AG08396 (cell line): ENCODE measurements at regions not wholly inside any gene's neighbourhood (a gene's known extent, or its start where the extent isn't known, plus 50 kb on each side); places are given as distances from the start of the nearest gene placed in this dataset.
A peak's percentile ranks its signal among the peaks of the same experiment; 100 is the strongest.

ENCODE experiments used
- DNase-seq: peaks from one replicate; pipeline ENCODE4 v3.0.0; 2012; ENCODE audit warnings: low spot score, mixed read lengths

GRCh38 chr13:31929031-31929770, 102.4 kb upstream of the FRY start:
- DNase-seq = no peak

GRCh38 chr13:31930490-31930889, 101.1 kb upstream of the FRY start:
- DNase-seq = no peak

GRCh38 chr13:31930901-31931522, 100.6 kb upstream of the FRY start:
- DNase-seq = no peak

GRCh38 chr13:31937436-31937835, 94.1 kb upstream of the FRY start:
- no peak for DNase-seq

- no peak for DNase-seq
These were observed 91.5 kb upstream of the FRY start for GRCh38 chr13:31940076-31940475.

- no peak for DNase-seq
These were observed 88.0 kb upstream of the FRY start for GRCh38 chr13:31943591-31943990.

- DNase-seq = no peak
These were observed 87.1 kb upstream of the FRY start for GRCh38 chr13:31944262-31945160.

- DNase-seq = peak; percentile 42
These were observed 86.2 kb upstream of the FRY start for GRCh38 chr13:31945202-31945961.

GRCh38 chr13:31946091-31946770, 85.3 kb upstream of the FRY start:
- DNase-seq = peak; percentile 45

GRCh38 chr13:31947105-31947504, 84.5 kb upstream of the FRY start:
- DNase-seq = no peak

- peak; percentile 50 for DNase-seq
These were observed 84.1 kb upstream of the FRY start for GRCh38 chr13:31947506-31947905.

- no peak for DNase-seq
These were observed 82.1 kb upstream of the FRY start for GRCh38 chr13:31949486-31949885.

- DNase-seq = no peak
These were observed 81.3 kb upstream of the FRY start for GRCh38 chr13:31950111-31950815.

- no peak for DNase-seq
These were observed 80.3 kb upstream of the FRY start for GRCh38 chr13:31951215-31951678.

GRCh38 chr13:31952641-31953380, 78.8 kb upstream of the FRY start:
- no peak for DNase-seq

GRCh38 chr13:31955101-31955500, 76.5 kb upstream of the FRY start:
- DNase-seq = no peak

GRCh38 chr13:31955741-31956140, 75.8 kb upstream of the FRY start:
- no peak for DNase-seq

- peak; percentile 19 for DNase-seq
These were observed 74.5 kb upstream of the FRY start for GRCh38 chr13:31956980-31957644.

GRCh38 chr13:31957772-31958171, 73.8 kb upstream of the FRY start:
- DNase-seq = no peak
